HG03521 (cell line): ENCODE measurements at regions not wholly inside any gene's neighbourhood (a gene's known extent, or its start where the extent isn't known, plus 50 kb on each side); places are given as distances from the start of the nearest gene placed in this dataset.
"Not testable (repeated sequence)": the region's sequence is repeated elsewhere in the genome, so short reads cannot be mapped to it uniquely, and the experiment has no call there.

Experiments
- ATAC-seq: cut with Tn5 transposase; IDR thresholded peaks from one replicate; pipeline ENCODE4 v1.9.1; 2021; ENCODE audit warnings: mild to moderate bottlenecking, moderate library complexity; ENCODE audit not compliant: unreplicated experiment

DNA sequence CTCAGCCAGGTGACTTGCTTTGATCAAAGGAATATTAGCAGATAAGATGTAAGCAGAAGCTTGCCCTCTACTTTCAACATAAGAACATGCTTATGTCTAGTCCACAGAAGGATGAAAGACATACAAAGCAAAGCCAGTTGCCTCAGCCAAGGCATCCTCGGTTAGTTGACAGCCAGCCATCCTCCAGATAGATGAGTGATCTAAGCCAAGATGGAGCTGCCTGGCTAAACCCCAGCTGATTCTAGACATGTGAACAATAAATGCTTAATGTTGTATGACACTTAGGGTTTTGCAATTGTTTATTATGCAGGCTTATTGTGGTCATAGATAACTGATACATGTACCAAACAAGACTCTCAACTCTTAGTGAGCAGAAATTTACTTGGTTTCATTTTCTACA lies 157.6 kb upstream of the TMTC2 start:
- no peak for ATAC-seq

DNA sequence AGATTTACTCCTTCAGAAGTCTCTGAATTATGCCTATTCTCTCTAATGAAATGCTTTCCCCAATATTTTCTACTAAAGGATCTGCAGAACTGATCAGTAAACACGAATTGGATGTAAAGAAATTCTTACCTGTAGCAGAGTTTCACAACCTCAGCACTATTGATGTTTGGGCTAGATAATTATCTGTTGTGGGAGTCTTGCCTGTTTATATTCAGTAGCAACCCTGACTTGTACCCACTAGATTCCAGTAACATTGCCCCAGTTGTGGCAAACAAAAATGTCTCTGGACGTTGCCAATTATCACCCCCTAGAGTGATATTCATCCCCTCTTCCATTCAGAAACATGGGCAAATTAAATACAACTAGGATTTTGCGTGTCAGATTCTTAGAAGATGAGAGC lies 156.8 kb upstream of the TMTC2 start:
- no peak for ATAC-seq

DNA sequence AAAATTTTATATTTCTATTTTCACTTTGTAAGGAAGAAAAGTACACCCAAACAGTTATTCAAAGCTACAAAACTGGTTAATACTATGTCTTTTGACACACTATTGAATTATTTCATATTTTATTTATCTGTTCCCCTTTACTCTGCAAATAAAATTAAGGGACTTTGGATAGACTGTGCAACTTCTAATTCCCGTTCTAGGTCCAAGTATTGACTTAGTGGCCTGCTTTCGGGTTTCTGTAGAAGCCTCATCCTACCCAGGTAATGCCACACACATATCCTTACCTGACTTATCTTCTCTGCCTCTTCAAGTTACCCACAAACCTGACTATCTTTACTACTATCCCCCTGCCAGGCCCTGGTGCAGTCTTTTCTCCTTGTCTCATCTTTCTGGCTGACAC lies 156.3 kb upstream of the TMTC2 start:
- no peak for ATAC-seq

DNA sequence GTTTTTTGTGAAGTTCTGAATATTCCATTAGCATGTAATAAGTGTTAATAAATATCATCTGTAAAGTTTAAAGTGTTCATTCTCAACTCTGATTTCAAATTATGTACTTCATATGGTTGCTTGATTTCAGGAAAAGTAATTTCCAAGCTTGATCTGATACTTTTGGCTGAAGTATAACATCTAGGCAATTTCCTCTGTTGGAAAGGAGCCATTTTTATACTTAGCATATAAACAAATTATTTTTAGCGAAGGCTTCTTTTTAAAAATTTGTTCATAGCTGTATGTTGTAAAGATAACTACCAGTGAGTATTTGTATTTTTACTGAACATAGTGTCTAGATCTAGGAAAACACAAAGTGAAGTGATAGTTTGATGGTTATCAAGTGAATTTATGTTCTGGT lies 153.4 kb upstream of the TMTC2 start:
- no peak for ATAC-seq

DNA sequence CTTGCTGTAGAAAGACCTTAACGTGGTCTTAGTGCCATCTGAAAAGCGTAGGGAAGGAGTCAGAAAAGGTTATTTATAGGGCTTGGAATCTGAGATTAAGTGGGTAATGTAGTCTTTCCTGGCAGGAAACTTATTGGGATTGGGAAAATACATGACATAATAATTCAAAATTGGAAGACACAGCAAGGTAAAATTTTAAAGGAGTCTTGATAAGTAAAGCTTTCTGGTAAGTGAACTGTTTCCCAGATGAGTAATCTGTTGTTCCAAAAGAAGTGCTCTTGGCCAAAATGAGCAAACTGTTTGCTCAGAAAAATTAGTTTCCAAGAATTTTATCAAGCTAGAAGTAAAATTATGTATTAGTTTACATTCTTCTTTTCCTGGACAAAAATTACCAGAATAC lies 149.3 kb upstream of the TMTC2 start:
- no peak for ATAC-seq

DNA sequence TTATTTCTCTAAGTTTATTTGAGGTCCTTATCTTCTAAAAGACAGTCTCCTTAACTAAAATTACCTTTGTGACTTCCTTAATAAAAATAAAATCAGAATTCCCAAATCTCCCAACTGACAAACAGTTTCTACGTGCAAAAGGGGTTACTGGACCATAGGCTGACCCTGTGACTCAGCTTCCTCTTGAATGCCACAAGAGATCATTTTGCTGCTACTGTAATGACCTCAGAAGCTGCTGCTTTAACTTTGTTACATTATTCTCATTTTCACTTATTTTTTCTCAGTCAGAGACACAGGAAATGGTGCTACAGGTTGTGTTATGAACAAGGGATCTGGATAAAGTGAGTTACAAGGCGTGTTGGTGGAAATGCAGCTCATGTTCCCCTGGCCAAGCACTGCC lies 132.2 kb upstream of the TMTC2 start:
- peak; percentile 73 for ATAC-seq

DNA sequence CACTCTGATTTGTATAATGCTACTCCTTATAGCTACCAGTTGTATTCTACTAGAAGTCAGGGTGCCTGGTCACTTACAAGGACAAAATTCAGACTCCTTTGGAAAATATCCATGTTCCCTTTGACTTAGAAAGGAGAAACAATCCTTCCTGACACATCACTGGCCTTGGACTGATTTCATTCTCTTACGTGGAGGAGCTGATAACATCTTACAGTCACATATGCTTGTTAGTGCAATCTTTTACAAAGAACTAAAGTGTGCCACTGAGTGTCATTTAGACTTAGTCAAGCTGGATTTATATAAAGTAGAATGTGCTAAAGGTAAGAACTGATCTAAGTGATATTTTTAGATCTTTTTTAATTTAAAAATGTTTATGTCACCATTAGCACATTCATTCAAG lies 131.0 kb upstream of the TMTC2 start:
- no peak for ATAC-seq

DNA sequence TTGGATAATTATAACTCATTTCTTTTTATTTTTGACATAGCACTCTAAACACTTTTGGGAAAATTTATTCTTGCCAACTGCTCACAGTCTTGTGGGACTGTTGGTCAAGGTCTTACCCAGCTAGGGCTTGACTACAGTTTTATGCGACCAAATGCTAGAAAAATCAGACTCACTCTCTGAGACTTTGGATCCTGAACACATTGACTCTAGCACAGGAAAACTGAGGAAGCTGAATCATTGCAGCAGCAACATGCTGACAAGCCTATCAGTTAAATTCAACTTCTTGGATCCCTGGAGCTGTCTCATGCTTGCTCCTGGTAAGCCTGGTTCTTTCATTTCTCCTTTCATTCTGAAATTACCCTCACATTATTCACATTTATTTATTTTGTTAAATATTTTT lies 120.7 kb upstream of the TMTC2 start:
- no peak for ATAC-seq

DNA sequence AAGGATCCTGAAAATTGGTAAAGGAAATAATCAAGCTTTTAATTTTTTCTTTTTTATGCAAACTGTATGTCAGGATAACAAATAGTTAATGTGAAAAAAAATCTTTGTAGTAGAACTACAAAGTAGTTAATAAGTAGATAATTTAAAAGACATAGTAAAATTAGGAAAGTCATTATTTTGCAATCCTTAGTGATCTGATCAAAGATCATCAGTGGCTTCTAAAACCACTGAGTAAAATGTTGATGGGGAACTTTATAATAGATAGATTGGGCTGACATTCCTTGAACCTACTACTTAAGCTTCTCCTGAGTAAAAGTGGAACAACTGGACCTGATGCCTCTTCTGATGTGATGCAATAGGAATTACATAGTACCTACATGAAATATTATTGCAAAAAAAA lies 119.0 kb upstream of the TMTC2 start:
- no peak for ATAC-seq

DNA sequence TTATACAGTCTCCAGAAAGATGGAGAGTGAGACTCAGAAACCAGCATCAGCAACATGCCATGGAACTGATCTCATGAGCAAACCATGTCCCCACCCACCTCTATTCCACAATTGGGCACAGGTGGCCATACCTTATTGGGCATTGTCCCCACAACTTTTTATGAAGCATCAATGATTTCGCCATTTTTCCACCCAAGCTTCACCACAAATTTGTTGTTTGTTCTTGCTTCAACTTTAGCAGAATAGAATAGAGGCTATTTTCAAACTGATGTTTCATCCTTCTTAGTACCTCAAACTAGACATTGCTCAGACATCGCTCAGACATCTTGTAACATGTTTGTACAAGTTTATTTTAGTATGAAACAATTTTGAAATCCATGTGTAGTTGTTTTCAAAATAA lies 112.5 kb upstream of the TMTC2 start:
- no peak for ATAC-seq

DNA sequence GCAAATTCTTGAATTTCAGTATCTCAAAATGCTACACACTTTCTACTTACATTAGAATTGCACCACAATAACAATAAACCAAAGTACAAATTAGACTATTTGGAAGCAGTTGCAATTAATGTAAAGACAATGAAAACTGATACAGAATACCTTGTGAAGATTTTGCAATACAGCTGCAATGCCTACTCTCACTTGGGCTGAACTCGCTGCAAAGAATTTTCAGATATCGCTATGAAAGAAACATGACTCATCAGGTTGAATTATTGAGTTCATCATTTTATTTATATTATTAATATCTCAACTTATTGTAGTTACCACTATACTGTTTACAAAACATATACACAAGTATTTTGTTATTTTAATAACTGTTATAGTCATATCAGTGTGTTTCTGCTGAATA lies 108.0 kb upstream of the TMTC2 start:
- ATAC-seq = no peak

DNA sequence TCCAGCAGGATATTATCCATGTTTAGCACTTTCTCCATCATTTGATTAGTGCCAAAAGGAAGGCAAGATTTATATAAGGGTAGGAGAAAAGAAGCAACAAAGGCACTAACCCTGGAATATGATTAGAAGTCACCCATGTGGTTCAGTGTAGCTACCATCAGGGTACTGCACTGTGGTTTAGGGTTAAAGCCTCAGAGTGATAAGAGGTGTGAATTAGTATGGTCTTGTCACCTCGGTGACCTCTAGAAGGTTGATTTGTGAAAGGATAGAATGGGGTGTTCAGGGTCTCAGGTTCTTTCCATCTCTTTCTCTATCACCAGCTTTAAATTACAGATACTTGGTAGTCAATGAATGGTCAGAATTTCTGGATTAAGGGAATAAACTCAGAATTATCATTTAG lies 103.0 kb upstream of the TMTC2 start:
- ATAC-seq = no peak

DNA sequence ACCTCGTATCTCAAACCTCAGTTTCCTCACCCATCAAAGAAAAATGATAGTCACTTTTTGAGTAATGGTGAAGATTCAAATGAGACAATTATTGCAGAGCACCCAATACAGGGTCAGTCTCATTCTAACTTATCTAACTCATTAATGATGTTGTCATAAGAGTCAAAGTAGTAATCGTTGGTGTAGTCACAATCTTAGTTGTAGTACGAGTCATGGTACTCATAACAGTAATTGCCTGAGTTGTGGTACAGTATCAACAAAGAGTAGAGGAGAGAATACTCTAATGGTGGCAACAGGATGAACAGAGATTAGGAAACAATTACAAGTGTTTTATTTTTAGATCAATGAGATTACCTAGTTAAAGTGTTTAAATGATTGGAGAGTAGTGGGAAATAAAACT lies 93.6 kb upstream of the TMTC2 start:
- peak; percentile 75 for ATAC-seq

DNA sequence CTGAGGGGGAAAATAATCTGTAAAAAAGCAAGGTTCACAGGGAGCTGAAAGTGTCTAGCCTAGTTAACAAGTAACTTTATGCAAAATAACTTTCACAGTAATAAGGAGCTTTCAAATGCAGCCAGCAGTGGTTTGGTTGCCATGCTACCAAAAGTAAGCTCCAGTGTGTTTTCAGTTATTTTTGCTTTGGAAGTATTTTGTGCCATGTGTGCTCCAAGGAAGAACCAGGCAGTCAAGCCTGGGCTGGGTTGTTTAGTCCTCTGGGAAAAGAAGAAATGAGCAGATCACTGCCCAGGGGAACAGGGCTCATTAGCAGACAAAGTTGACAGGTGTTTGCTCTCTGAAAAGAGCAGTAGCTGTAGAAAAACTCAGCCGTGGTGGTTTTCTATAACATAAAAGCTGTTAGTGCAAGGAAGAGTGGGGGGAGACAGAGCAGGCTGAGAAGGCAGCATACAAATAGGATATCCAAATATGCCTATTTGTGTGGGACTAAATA lies 92.8 kb upstream of the TMTC2 start:
- peak; percentile 83 for ATAC-seq

DNA sequence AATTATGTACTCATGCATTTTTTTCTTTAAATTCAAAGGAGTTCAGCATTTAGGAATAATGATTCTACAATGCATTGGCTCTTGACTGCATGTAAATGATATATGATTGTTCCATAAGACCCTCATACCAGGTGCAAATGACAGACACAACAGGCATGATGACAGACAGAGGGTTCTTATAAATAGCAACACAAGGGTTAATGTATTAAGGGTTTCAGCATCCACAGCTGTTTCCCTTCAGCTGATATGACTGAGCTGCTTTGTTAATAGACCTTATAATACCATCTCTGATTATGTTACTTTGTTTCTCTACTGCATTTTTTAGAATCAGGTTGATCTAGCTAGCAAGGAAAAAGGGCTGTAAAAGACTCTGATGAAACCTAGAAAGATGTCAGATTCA lies 90.8 kb upstream of the TMTC2 start:
- ATAC-seq = no peak

DNA sequence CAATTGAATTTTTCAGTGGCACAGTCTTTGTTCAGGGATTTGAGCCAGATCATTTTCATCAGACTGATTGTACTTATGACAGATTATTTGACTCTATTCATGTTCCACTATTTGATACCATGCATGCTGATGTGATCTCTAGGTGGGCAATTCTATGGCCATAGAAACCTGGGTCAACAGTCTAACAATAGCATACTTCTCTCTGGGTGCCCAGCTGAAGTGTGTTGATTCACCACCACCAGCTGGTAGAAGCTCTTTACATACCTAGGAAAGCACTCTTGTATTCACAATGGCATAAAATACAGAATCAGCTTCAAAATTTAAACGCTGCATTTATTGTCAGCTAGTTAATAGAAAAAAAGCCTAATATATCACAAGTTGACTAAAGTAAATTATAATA lies 90.2 kb upstream of the TMTC2 start:
- no peak for ATAC-seq

DNA sequence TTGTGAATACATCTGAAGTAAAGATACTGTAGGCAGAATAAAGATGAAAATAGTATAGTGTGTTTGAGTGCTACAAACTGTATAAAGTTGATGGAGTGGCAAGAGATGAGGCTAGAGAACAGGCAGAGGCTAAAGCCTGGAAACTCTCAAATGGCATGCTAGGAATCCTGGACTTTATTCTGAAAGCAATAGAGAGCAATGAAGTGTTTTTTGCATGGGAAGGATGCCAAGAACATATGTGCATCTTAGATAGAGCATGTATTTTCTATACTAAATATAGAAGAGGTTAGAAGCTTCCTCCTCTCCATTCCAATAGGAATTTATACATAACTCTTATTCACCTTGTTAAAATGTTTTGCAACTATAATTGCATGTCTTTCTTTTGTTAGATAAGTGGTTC lies 86.3 kb upstream of the TMTC2 start:
- no peak for ATAC-seq

DNA sequence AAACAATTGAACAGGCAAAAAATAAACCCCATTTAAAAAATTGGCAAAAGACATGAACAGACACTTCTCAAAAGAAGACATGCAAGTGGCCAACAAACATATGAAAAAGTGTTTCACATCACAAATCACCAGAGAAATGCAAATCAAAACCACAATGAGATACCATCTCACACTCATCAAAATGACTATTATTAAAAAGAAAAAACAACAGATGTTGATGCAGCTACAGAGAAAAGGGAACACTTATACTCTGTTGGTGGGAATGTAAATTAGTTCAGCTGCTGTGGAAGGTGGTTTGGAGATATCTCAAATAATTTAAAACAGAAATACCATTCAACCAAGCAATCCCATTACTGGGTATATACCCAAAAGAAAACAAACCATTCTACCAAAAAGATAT lies 83.1 kb upstream of the TMTC2 start:
- not testable (repeated sequence) for ATAC-seq

DNA sequence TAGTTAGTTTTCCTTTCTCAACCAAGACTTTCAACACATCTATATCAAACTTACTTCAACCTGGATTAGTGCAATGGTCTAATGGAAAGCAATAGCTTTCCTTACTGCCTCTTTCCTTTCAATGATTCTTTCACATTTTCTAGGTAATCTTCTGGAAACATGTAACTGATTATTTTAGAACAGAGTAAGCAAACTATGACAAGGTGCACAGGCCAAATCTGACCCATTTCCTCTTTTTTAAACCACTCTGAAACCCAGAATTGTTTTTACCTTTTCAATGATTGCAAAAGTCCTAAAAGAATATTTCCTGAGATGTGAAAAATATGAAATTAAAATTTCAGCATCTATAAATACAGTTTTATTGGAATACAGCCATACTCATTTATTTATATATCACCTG lies 81.6 kb upstream of the TMTC2 start:
- ATAC-seq = peak; percentile 63

DNA sequence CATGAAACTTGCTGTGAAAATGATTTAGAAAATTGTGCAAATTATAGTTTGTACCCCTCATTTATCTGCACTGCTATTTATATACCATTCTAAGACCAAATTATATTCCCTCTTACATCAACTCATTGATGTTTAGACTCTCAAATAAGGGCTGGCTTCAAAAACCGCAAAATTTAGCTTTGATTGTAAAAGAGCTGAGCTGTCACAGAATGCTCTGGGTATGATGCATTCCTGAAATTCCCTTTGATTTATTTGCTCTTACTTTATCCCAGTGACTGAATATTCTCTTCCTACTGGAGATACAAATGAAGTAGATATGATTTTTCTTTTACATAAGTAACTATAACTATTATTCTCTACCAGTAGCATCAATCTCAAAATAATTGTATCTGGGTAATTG lies 78.0 kb upstream of the TMTC2 start:
- ATAC-seq = no peak

DNA sequence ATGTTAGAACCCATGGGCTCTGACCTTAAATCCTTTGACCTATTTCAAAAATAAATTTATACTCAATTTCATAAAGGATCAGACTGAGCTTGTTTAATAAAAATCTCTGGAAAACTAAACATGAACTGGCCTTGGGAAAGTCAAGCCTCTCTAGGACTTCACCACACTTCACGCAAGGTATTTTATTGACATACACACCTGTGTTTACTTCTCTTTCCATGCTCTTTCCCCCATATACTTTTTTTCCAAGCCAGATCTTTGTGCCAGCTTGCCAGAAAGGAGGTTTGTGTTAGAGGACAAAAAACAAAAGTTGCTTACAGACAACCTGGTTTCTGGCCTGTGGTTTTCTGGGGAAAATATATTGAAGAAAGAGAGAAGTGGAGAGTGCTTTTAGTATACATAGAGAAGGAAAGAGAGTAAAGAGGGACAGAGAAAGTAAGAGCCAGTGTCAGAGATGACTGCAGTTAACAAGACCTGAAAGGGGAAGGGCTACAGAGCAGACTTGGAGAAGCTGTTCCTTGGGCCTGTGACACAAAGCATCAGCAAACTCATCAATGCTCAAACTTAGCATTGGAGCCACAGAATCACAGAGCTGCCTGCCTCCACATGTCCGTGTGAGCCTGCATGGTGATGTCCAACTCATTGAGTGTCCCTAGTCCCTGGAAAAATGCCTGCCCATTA lies 77.3 kb upstream of the TMTC2 start:
- no peak for ATAC-seq

DNA sequence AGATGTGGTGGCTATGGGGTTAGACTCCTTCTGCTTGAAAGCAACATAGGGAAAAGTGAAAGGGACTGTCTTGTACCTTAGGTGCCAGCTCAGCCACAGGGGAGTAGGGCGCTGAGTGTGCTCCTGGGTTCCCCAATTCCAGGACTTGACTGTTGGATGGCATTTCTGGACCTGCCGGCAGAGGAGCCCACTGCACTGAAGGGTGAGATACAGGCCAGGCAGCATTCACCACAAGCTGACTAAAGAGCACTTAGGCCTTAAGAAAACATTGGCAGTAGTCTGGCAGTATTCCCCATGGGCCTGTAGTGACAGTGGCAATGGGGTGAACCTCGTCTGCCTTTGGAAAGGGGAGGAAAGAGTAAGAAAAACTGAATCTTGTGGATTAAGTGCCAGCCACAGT lies 67.1 kb upstream of the TMTC2 start:
- no peak for ATAC-seq

DNA sequence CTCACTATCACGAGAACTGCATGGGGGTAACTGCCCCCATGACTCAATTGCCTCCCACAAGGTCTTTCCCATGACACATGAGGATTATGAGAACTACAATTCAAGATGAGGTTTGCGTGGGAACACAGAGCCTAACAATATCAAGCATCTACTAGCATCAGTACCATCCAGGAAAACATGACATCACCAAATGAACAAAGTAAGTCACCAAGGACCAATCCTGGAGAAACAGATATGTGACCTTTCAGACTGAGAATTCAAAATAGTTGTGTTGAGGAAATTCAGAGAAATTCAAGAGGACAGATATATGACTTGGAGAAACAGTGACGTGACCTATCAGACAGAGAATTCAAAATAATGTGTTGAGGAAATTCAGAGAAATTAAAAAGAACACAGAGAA lies 65.8 kb upstream of the TMTC2 start:
- no peak for ATAC-seq
